ENCODE measurements at regions not wholly inside any gene's neighbourhood (a gene's known extent, or its start where the extent isn't known, plus 50 kb on each side); places are given as distances from the start of the nearest gene placed in this dataset.

- FAIRE-seq = no peak
These were observed 230.8 kb upstream of the GHITM start for GRCh38 chr10:83908506-83908905.

- no peak for FAIRE-seq
These were observed 230.3 kb upstream of the GHITM start for GRCh38 chr10:83909001-83909400.

- no peak for FAIRE-seq
These were observed 223.5 kb upstream of the GHITM start for GRCh38 chr10:83915801-83916200.

- no peak for FAIRE-seq
These were observed 221.5 kb upstream of the GHITM start for GRCh38 chr10:83917537-83918506.

GRCh38 chr10:83919187-83919586 lies 220.1 kb upstream of the GHITM start:
- FAIRE-seq = no peak

GRCh38 chr10:83921984-83922860 lies 217.1 kb upstream of the GHITM start:
- no peak for FAIRE-seq

GRCh38 chr10:83925133-83925532 lies 214.2 kb upstream of the GHITM start:
- no peak for FAIRE-seq

GRCh38 chr10:83926606-83927005 lies 212.7 kb upstream of the GHITM start:
- FAIRE-seq = no peak

GRCh38 chr10:83927166-83927565 lies 212.1 kb upstream of the GHITM start:
- FAIRE-seq = no peak

GRCh38 chr10:83929399-83929798 lies 209.9 kb upstream of the GHITM start:
- FAIRE-seq = no peak

GRCh38 chr10:83931669-83932068 lies 207.6 kb upstream of the GHITM start:
- no peak for FAIRE-seq

GRCh38 chr10:83932245-83932644 lies 207.1 kb upstream of the GHITM start:
- FAIRE-seq = no peak

- no peak for FAIRE-seq
These were observed 205.2 kb upstream of the GHITM start for GRCh38 chr10:83934062-83934461.

- FAIRE-seq = no peak
These were observed 204.5 kb upstream of the GHITM start for GRCh38 chr10:83934641-83935338.

GRCh38 chr10:83935339-83935736 lies 204.0 kb upstream of the GHITM start:
- no peak for FAIRE-seq

GRCh38 chr10:83935911-83936310 lies 203.4 kb upstream of the GHITM start:
- FAIRE-seq = no peak

GRCh38 chr10:83937161-83937560 lies 202.1 kb upstream of the GHITM start:
- FAIRE-seq = no peak

- FAIRE-seq = no peak
These were observed 201.5 kb upstream of the GHITM start for GRCh38 chr10:83937826-83938225.

- FAIRE-seq = no peak
These were observed 198.1 kb upstream of the GHITM start for GRCh38 chr10:83941189-83941588.

GRCh38 chr10:83942410-83942809 lies 196.9 kb upstream of the GHITM start:
- FAIRE-seq = no peak

GRCh38 chr10:83943049-83943448 lies 196.3 kb upstream of the GHITM start:
- no peak for FAIRE-seq

- no peak for FAIRE-seq
These were observed 195.4 kb upstream of the GHITM start for GRCh38 chr10:83943920-83944319.

All from colon (tissue), 2 donors.